Naive thymus-derived CD8-positive, alpha-beta T cell (primary cell): ENCODE measurements at regions not wholly inside any gene's neighbourhood (a gene's known extent, or its start where the extent isn't known, plus 50 kb on each side); places are given as distances from the start of the nearest gene placed in this dataset.

Source experiments
- ATAC-seq, 2 donors: fragments of 150-1000 bp; cut with Tn5 transposase in 1 of 2; sonication (Bioruptor Pico), chemical (Tn5 transposase) in 1 of 2; 1 replicate in 1 of 2; 2 replicates in 1 of 2; pipeline ENCODE4 v1.10.0; 2021; ENCODE audit warnings: mild to moderate bottlenecking in 2 of 2, moderate library complexity in 2 of 2
- POLR2A ChIA-PET: fragments of 350-600 bp; sonication (Branson Sonifier 250); formaldehyde crosslinking; loops from one replicate; lab custom pipeline; 2021; ENCODE audit warnings: antibody characterized with exemption; lab: Charles Lee
- DNase-seq, 10 donors: peaks; one replicate each; pipeline versions ENCODE4 v3.0.0 to v3.0.0-alpha.2; 2020 to 2022
- H3K27ac Mint-ChIP-seq, 10 donors: one replicate each; pipeline ENCODE4 v1.8.0; 2020 to 2022; ENCODE audit warnings: mild to moderate bottlenecking in 10 of 10, mixed read lengths in 10 of 10, moderate library complexity in 4 of 10, inconsistent platforms in 1 of 10
- H3K27me3 Mint-ChIP-seq, 5 donors: one replicate each; pipeline ENCODE4 v1.8.0; 2021 to 2022; ENCODE audit warnings: mixed read lengths in 5 of 5
- H3K36me3 Mint-ChIP-seq, 3 donors: one replicate each; pipeline ENCODE4 v1.8.0; 2020 to 2022; ENCODE audit warnings: mixed read lengths in 3 of 3, mild to moderate bottlenecking in 2 of 3, inconsistent platforms in 1 of 3
- H3K4me1 Mint-ChIP-seq, 4 donors: one replicate each; pipeline ENCODE4 v1.8.0; 2021 to 2022; ENCODE audit warnings: mixed read lengths in 4 of 4
- H3K4me3 Mint-ChIP-seq, 10 donors: one replicate each; pipeline ENCODE4 v1.8.0; 2020 to 2022; ENCODE audit warnings: mild to moderate bottlenecking in 10 of 10, mixed read lengths in 10 of 10, moderate library complexity in 6 of 10, inconsistent platforms in 1 of 10
- H3K9me3 Mint-ChIP-seq, 9 donors: one replicate each; pipeline ENCODE4 v1.8.0; 2020 to 2022; ENCODE audit warnings: mixed read lengths in 9 of 9, mild to moderate bottlenecking in 3 of 9, inconsistent platforms in 1 of 9, moderate library complexity in 1 of 9

DNA sequence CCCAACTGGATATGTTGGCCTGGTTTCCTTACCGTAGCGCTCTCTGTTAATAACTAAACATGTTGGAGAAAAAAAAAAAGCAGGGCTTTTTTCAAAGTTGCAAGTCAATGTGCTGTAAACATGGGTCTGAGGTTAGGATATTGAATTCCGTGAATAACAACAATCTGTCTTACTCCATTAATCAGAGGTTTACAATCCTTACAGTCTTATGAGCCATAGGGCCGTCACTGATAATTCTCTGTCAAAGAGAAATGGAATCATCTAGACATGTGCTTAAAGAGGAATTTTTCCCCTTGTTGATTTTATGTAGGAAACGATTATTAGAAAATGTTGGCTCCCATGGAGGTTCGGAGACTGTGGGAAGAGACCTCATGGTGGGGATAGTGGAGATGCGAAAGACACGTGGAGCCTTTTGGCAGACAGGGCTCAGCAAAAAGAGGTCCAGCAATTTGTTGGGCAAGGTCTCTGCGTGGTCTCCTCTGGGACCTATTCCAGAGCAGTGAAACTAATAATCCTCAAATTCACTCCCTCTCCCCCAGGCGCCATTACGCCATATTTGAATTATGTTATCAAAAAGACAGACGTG lies 83.5 kb upstream of the CLDN14 start:
- DNase-seq (no peak), ATAC-seq (no peak)
- POLR2A ChIA-PET = no interaction called here
- peaks cover 0 to 4% (median 0%) of the 10 kb centered on the region in 3 donors for H3K36me3 Mint-ChIP-seq
- peaks cover 0 to 5% (median 0%) of the 10 kb centered on the region in 9 donors for H3K9me3 Mint-ChIP-seq
- H3K4me1 Mint-ChIP-seq = no peaks in the 10 kb centered on the region
- no peak overlapping the region for H3K4me3 Mint-ChIP-seq
- no peak overlapping the region for H3K27ac Mint-ChIP-seq
- peaks cover 6 to 29% (median 25%) of the 10 kb centered on the region in 5 donors for H3K27me3 Mint-ChIP-seq

DNA sequence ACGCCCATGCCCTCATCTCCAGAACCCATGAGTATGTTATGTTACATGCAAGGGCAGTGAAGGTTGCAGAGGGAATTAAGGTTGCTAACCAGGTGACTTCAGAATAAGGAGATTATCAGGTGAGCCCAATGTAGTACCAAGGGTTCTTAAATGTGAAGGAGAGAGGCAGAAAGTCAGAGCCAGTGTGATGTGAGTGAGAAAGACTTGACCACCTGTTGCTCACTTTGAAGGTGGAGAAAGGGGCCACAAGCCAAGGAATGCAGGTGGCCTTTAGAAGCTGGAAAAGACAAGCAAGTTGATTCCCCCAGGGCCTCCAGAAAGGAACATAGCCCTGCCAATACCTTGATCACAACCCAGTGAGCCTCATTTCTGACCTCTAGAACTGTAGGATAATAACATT lies 84.7 kb upstream of the CLDN14 start:
- Mint-ChIP-seq H3K27ac (no peak overlapping the region), H3K36me3 (peaks cover 0 to 4% (median 0%) of the 10 kb centered on the region in 3 donors), H3K4me1 (no peaks in the 10 kb centered on the region), H3K9me3 (peaks cover 0 to 5% (median 0%) of the 10 kb centered on the region in 9 donors), H3K4me3 (no peak overlapping the region), H3K27me3 (peaks cover 9 to 42% (median 25%) of the 10 kb centered on the region in 5 donors)
- POLR2A ChIA-PET = no interaction called here
- DNase-seq (no peak), ATAC-seq (no peak)

DNA sequence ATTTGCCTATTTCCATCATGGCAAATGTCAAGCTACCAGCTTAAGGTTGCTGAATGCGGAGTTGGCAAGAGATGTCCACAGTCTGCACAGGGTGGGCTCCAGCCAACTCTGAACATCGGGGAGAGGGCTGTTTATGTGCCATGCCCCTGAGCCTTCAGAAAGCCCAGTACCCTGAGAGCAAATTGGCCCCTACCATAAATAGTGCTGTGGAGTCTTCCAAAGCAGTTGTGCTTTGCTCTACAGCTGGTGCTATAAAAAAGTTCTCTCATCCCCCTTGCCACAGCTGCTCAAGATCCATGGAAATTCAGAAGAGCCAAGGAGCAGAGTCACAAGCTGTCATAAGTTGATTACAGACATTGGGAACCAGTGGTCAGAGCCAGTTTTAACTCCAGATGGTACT lies 85.6 kb upstream of the CLDN14 start:
- DNase-seq (no peak), ATAC-seq (no peak)
- Mint-ChIP-seq H3K27me3 (peaks cover 8 to 45% (median 23%) of the 10 kb centered on the region in 5 donors), H3K27ac (peak overlapping the region in 1 of 10 donors; percentile 79), H3K9me3 (peaks cover 0 to 5% (median 0%) of the 10 kb centered on the region in 9 donors), H3K4me1 (no peaks in the 10 kb centered on the region), H3K4me3 (no peak overlapping the region), H3K36me3 (peaks cover 0 to 4% (median 0%) of the 10 kb centered on the region in 3 donors)
- POLR2A ChIA-PET = no interaction called here

DNA sequence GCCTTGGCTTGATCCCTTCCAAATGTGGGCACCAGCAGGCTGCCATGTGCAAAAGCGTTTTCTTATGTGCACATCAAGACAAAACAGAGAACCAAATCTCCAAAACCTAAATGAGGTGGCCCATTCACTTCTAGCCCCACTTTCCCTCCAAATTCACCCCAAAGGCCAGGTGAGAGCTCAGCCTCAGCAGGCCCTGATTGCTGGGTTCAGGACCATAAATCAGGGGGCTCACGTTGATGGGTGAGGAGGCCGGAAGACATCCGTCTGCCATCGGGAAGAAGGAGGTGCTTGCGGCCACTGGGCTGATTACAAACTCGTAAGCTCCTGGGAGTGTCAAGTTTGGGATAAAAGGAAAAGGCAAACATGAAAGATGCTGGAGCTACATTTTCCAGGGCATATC lies 86.7 kb upstream of the CLDN14 start:
- Mint-ChIP-seq H3K4me1 (no peaks in the 10 kb centered on the region), H3K9me3 (peaks cover 0 to 5% (median 0%) of the 10 kb centered on the region in 9 donors), H3K27ac (peak overlapping the region in 1 of 10 donors; percentile 55), H3K27me3 (peaks cover 6 to 40% (median 23%) of the 10 kb centered on the region in 5 donors), H3K36me3 (peaks cover 0 to 4% (median 0%) of the 10 kb centered on the region in 3 donors), H3K4me3 (no peak overlapping the region)
- DNase-seq (no peak), ATAC-seq (no peak)
- POLR2A ChIA-PET = no interaction called here

DNA sequence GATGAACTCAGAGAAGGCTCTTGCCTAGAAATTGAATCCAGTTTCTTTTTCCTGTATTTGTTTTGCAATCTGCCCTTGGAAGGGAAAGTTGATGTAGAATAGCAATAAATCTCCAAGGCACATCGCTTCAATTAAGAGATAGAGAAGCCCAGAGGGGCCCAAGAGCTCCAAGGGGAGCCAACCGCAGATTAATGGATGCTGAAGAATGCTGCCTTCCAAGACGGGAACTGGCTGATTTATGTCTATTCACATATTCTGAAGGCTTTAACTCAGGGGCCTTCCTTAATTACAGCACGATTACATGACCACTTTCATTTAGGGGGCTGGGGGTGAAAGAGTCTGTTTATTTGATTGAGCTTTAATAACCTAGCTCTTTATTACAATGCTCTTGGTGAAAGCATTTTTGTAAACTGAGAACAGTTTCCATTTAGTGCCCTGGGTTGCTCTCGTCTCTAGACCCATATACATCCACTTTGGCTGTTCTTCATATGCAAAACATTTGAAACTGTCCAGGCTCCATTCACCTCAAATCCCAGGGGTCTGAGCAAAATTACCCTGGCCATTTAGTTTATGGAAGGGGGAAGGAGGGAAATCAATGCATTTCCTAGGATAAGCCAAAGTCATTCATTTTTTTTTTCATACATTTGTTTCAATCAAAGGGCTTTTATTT lies 87.4 kb upstream of the CLDN14 start:
- Mint-ChIP-seq H3K4me3 (no peak overlapping the region), H3K4me1 (no peaks in the 10 kb centered on the region), H3K36me3 (peaks cover 0 to 4% (median 0%) of the 10 kb centered on the region in 3 donors), H3K27ac (no peak overlapping the region), H3K27me3 (peaks cover 6 to 35% (median 18%) of the 10 kb centered on the region in 5 donors), H3K9me3 (peaks cover 0 to 5% (median 0%) of the 10 kb centered on the region in 9 donors)
- DNase-seq (no peak), ATAC-seq (no peak)
- POLR2A ChIA-PET = no interaction called here

DNA sequence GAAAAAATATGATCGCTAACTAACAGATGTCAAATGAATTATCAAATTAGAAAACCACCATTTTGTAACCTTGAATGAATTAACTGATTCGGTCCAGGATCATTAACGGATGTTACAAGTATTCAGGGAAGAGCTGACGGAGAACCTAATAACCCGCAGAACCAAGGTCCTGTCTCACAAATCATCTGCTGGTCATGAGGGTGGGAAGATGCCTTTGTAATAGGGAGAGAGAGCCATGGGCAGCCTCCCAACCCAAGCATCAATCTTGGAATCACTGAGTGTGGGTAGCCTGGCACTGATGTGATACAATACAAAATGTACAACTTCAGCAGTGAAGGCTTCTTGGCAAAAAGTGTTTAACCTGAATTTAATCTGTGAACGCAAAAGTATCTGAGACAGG lies 89.6 kb upstream of the CLDN14 start:
- Mint-ChIP-seq H3K36me3 (peaks cover 0 to 2% (median 0%) of the 10 kb centered on the region in 3 donors), H3K27ac (no peak overlapping the region), H3K9me3 (peaks cover 0 to 2% (median 0%) of the 10 kb centered on the region in 9 donors), H3K27me3 (peaks cover 3 to 31% (median 10%) of the 10 kb centered on the region in 5 donors), H3K4me3 (no peak overlapping the region), H3K4me1 (no peaks in the 10 kb centered on the region)
- POLR2A ChIA-PET = no interaction called here
- no peak for ATAC-seq
- DNase-seq = no peak

DNA sequence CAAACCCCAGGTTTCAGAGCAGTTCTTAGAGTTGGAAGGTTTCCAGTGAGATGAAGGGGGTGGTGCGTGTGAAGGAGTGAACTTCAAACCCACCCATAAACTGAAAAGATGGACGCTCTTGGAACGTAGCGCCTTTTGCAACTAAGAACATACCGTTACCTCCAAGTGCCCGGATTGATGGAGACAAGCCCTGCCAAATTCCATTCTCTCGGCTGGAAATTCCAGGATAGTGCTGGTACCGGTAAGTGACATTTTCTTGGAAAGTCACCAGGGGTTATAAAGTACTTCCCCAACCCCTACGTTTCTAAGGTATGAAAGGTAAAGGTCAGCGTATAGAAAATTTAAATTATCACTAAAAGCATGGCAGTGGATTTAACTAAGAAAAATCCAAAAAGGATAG lies 91.6 kb upstream of the CLDN14 start:
- ATAC-seq (no peak), DNase-seq (no peak)
- Mint-ChIP-seq H3K9me3 (no peaks in the 10 kb centered on the region), H3K27me3 (peaks cover 3 to 27% (median 10%) of the 10 kb centered on the region in 5 donors), H3K36me3 (no peaks in the 10 kb centered on the region), H3K4me3 (no peak overlapping the region), H3K4me1 (no peaks in the 10 kb centered on the region), H3K27ac (no peak overlapping the region)
- POLR2A ChIA-PET = no interaction called here

DNA sequence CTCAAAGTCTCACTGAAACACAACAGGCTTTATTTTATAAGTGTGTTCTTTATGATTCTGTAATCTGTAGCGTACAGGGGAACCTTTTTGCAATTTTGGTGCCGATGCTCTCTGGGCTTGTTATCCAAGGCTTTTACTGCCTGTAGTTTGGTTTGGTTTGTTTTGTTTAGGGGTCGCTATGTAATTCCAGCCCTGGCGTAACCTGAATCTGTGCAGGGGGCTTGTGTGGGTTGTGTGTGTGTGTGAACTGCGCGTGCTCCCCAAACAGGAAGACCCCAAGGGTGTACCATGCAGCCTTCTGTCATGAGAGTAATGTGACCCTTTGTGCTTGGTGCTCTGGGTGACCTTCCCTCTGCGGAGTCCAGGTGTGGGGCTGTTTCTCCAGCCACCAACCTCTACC lies 92.1 kb upstream of the CLDN14 start:
- Mint-ChIP-seq H3K27me3 (peaks cover 3 to 27% (median 10%) of the 10 kb centered on the region in 5 donors), H3K36me3 (no peaks in the 10 kb centered on the region), H3K27ac (peak overlapping the region in 1 of 10 donors; percentile 66), H3K9me3 (no peaks in the 10 kb centered on the region), H3K4me3 (no peak overlapping the region), H3K4me1 (peaks cover 0 to 4% (median 0%) of the 10 kb centered on the region in 4 donors)
- no peak for ATAC-seq
- POLR2A ChIA-PET = no interaction called here
- DNase-seq = no peak

DNA sequence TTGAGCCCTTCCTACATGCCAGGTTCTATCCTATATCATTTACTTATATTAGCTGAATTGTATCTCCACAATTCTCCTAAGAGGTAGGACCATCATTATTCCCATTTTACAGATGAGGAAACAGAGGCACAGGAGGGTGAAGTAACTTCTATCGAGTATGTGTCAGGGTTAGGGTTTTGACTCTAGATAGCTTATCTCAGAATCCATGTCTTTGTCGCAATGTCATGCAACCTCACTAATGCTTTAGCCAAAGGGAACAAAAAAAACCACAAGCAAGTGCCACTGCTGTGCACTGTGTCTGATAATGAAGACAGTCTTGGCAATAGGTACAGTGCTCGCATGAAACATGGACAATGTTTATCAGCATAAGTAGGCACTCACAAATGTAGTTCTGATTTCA lies 95.4 kb upstream of the CLDN14 start:
- Mint-ChIP-seq H3K27ac (no peak overlapping the region), H3K9me3 (no peaks in the 10 kb centered on the region), H3K4me3 (no peak overlapping the region), H3K36me3 (no peaks in the 10 kb centered on the region), H3K27me3 (peaks cover 0 to 2% (median 0%) of the 10 kb centered on the region in 5 donors), H3K4me1 (peaks cover 0 to 10% (median 2%) of the 10 kb centered on the region in 4 donors)
- DNase-seq (no peak), ATAC-seq (no peak)
- POLR2A ChIA-PET = no interaction called here

DNA sequence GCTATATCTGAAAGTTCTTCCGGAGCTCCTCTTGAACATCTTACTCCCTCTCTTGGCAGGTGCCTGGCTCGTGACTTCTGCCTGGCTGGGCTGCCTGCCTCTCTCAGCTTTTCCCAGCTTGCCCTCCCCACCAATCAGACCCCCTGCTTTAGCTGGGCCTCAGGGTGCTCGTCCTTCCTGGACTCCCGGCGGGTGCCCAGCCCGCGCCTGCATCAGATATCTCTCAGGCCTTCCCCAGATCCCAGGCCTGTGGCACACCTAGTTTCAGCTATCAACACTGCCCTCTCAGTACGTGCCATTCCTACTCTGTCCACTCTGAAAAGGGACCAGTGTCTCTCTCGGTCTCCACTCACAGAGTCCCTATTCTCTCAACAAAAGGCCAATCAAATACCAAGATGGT lies 96.5 kb upstream of the CLDN14 start:
- no peaks in the 10 kb centered on the region for H3K9me3 Mint-ChIP-seq
- DNase-seq = no peak
- no peak overlapping the region for H3K27ac Mint-ChIP-seq
- ATAC-seq = no peak
- no peaks in the 10 kb centered on the region for H3K36me3 Mint-ChIP-seq
- peaks cover 0 to 5% (median 1%) of the 10 kb centered on the region in 5 donors for H3K27me3 Mint-ChIP-seq
- peaks cover 0 to 10% (median 2%) of the 10 kb centered on the region in 4 donors for H3K4me1 Mint-ChIP-seq
- no peak overlapping the region for H3K4me3 Mint-ChIP-seq
- POLR2A ChIA-PET = no interaction called here

DNA sequence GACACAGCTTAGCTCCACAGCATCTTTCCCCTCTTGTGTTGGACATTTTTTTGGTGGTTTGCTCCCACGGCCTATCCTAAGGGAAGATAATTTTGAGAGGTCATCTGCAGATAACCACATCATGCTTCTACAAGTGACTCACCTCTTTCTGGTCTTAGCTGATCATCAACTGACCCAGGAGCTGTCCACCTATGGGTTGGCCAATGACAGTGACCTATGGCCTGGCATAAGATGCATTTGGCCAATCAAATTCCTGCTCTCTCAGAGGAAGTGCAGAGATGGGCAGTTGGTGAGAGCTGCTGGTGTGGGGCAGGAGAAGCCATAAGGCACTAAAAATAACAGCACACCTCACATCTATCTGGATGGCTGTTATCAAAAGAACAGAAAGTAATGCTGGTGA lies 100.0 kb upstream of the CLDN14 start:
- ATAC-seq (no peak), DNase-seq (no peak)
- Mint-ChIP-seq H3K27ac (no peak overlapping the region), H3K27me3 (peaks cover 0 to 16% (median 5%) of the 10 kb centered on the region in 5 donors), H3K4me1 (peaks cover under 1 to 14% (median 3%) of the 10 kb centered on the region in 4 donors), H3K9me3 (no peaks in the 10 kb centered on the region), H3K4me3 (no peak overlapping the region), H3K36me3 (no peaks in the 10 kb centered on the region)
- POLR2A ChIA-PET = no interaction called here

DNA sequence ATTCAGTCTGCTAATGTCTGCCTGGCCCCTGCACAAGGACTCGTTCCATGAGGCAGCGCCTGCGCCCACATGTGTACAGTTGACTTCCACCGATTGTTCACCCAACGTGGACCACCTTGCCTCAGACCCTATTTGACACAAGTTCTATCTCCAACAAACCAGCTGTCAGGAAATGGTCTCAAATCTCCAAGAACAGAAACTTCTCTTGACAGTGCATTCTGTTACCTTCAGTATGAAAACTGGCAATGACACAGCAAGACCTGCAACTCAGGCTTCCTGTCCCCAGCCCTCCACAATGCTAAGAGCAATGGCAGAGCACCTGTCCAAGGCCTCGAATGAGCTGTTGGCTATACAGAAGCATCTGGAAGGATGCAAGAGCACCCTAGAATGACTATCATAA lies 102.3 kb upstream of the CLDN14 start:
- POLR2A ChIA-PET = no interaction called here
- Mint-ChIP-seq H3K27ac (no peak overlapping the region), H3K4me3 (no peak overlapping the region), H3K4me1 (peaks cover 4 to 19% (median 8%) of the 10 kb centered on the region in 4 donors), H3K27me3 (peaks cover 0 to 16% (median 5%) of the 10 kb centered on the region in 5 donors), H3K9me3 (no peaks in the 10 kb centered on the region), H3K36me3 (no peaks in the 10 kb centered on the region)
- ATAC-seq (no peak), DNase-seq (no peak)

DNA sequence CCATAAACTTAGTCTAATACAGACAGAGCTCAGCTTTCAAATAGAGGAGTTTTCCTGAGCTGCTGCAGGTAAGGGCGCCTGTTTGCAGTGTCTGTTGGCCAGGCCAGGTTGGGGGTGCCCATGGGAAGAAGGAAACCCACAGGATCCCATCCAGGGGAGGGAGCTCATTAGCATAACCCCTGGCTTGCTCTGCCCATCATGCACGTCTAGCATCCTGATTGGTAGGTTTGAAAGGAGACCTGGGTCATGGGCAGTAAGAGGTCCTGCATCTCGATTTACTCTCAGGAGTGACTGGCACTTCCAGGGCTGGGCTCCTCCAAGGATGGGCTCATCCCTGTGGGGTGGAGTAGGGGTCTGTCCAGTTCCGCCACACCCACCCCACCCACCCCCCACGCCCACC lies 103.7 kb upstream of the CLDN14 start:
- Mint-ChIP-seq H3K27ac (no peak overlapping the region), H3K4me1 (peaks cover 4 to 15% (median 6%) of the 10 kb centered on the region in 4 donors), H3K9me3 (no peaks in the 10 kb centered on the region)

More for the DNA sequence above, 103.7 kb upstream of the CLDN14 start:
- Mint-ChIP-seq H3K4me3 (no peak overlapping the region), H3K36me3 (no peaks in the 10 kb centered on the region), H3K27me3 (peaks cover 0 to 16% (median 5%) of the 10 kb centered on the region in 5 donors)
- DNase-seq (no peak), ATAC-seq (no peak)
- POLR2A ChIA-PET = no interaction called here
